ENCODE measurements at regions not wholly inside any gene's neighbourhood (a gene's known extent, or its start where the extent isn't known, plus 50 kb on each side); places are given as distances from the start of the nearest gene placed in this dataset.
"Not testable (repeated sequence)": the region's sequence is repeated elsewhere in the genome, so short reads cannot be mapped to it uniquely, and the experiment has no call there.

GRCh38 chr6:1201547-1202200, 110.2 kb upstream of the FOXQ1 start:
- no peak for DNase-seq (ENCODE audit: low read depth)

DNA sequence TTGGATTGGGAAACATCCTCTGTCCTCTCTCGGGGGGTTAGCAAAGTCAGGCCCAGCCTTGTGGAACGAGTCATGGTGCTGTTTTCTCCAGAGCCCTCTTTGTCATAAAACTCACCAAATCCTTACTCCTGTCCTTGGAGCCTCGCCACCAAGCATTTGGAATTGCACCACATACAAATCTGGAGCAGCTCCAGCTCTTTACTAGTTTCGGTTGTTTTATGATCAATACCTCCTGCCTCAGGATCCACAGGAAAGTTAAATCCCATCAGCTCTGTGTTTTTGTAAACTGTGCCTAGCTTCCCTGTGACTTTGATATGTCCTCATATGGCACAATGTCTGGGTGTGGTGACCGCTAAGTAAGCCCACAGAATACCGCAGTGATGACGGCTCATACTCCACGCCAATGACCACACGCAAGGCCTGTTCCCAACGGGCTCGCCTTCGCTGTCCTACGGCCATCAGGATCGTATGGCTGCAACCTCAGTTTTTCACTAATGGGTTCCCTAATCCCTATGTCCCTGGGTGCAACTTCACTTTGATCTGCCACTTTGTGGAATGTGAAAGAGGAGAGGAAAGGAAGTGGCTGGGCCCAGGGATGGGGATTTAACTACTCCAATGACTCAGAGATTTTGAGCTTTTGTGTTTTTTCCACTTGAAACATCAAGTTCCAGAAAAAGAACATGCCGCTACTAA, 111.3 kb upstream of the FOXQ1 start:
- DNase-seq (ENCODE audit: low read depth) = no peak

DNA sequence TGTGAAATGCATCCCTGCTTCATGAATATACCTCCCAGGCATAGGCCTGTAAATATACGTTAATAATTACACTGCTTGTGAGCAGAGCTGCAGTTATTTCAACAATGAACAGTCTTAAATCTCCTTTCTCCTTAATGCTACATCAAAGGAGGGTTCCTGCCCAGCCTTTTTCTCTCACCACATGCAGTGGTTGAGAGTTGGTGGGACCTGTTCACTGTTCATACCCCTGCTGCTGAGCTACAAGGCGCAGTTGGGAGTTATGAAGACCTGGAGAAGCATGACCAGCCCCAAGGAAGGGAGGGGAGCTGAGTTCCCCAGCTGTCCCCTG, 111.9 kb upstream of the FOXQ1 start:
- no peak for DNase-seq (ENCODE audit: low read depth)

DNA sequence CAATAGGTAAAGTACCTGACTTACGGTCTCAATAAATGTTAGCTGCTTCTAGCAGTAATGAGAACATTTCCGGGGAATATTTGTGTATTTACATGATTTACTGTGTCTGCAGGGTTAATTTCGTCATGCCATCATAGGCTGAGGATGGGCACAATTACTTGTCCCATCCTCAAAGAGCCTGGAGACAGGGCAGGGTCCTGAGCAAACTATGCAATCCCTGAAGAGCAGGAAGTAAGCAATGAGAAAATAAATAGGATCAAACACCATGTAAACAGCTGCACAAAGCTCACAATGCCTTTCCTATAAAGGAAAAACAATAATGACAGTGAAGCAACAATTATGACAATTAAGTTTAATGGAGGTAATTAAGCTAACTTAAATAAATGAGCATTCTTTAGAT, 114.6 kb upstream of the FOXQ1 start:
- no peak for DNase-seq (ENCODE audit: low read depth)

- no peak for DNase-seq (ENCODE audit: low read depth)
These were observed 120.7 kb upstream of the FOXQ1 start for GRCh38 chr6:1191141-1191630.

DNA sequence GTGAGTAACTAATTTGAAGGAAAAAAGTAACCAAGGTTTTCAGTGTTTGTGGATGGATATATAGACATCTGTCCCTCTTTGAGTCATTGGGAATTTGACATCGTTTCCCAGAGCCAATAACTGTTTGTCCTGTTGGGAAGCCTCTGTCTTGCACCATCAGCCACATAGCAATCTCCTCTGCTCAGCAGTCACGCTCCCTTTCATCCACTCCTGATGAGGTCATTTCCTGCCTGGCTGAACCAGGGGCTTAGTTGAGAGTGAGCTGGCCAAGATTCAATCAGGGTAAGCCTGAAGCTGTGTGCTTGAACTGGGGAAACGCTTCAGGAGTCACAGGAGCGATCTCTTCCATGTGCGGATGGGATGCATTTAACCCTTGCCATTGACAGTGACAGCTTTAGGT, 121.5 kb upstream of the FOXQ1 start:
- no peak for DNase-seq (ENCODE audit: low read depth)

GRCh38 chr6:1188199-1188598, 123.7 kb upstream of the FOXQ1 start:
- no peak for DNase-seq (ENCODE audit: low read depth)

- DNase-seq (ENCODE audit: low read depth) = no peak
These were observed 124.4 kb upstream of the FOXQ1 start for GRCh38 chr6:1187293-1188131.

- DNase-seq (ENCODE audit: low read depth) = no peak
These were observed 127.6 kb upstream of the FOXQ1 start for GRCh38 chr6:1184318-1184717.

GRCh38 chr6:1182722-1183521, 129.0 kb upstream of the FOXQ1 start:
- no peak for DNase-seq (ENCODE audit: low read depth)

DNA sequence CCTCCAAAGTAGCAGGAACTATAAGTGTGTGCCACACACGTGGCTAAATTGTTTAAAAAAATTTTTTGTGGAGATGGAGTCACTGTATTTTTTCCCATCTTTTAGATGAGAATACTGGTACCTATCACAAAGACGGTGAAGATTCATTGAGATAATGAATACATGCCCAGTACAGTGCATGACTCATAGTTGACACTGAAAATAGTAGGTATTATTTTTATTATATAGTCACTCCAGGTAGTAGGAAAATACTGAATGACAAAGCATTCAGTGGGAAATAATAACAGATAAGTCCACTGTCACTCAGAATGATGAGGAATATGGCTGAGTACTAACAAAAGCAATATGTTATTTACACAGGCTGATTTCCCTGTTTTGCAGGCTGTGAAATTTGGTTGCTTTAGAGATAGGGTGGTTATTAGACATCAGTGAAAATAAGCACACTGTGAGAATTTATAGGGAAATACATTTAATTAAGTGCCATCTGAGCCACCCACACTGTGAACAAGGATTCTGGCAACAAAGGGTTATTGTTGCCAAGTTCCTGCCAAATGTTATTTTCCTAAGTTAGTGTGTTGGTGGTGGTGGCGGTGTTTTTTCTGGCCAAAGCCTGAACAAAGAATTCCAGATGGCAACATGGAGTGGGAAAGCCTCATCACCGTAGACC, 129.8 kb upstream of the FOXQ1 start:
- no peak for DNase-seq (ENCODE audit: low read depth)

DNA sequence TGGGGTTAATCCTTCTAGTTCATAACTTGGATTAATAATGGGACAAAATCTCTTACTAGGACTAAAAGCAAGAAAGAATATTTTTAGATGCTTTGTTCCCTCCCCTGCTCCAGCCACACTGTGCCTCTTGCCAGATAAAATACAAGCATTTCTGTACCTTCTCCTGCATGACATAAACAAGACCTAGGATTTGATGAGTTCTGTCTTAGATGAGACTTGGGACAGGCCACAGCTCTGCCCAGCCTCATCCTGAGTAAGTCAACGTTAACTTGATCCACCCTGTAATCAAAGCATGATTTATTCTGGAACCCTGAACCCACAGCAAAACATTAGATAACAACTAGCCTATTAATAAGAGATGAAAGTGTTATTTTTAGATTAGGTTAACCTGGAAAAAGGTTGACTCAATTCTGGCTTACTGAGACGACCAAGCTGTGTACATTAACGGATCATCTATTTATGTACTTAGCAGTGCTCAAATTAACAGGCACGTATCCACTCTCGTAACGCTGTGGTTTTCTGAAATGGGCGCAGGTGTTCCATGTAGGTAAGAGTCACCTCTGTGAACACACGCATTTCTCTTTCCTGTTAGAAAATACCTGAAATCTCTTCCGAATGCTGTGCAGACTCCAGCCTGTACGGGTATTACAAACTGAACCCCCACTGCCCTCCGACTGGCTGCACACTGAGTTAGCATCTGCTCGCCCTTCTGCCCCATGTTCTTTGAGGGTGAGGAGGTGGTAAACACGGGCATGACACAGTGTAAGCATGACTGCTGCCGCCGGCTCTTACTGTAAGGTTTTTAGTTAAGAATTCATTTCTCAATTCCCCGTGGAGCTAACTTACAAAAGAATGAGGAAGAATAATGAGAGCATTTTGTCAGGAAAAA, 132.1 kb upstream of the FOXQ1 start:
- DNase-seq (ENCODE audit: low read depth) = no peak

- no peak for DNase-seq (ENCODE audit: low read depth)
These were observed 133.3 kb upstream of the FOXQ1 start for GRCh38 chr6:1178590-1178989.

- DNase-seq (ENCODE audit: low read depth) = no peak
These were observed 135.3 kb upstream of the FOXQ1 start for GRCh38 chr6:1176567-1176966.

GRCh38 chr6:1175877-1176276, 136.0 kb upstream of the FOXQ1 start:
- DNase-seq (ENCODE audit: low read depth) = no peak

- no peak for DNase-seq (ENCODE audit: low read depth)
These were observed 141.1 kb upstream of the FOXQ1 start for GRCh38 chr6:1170794-1171193.

DNA sequence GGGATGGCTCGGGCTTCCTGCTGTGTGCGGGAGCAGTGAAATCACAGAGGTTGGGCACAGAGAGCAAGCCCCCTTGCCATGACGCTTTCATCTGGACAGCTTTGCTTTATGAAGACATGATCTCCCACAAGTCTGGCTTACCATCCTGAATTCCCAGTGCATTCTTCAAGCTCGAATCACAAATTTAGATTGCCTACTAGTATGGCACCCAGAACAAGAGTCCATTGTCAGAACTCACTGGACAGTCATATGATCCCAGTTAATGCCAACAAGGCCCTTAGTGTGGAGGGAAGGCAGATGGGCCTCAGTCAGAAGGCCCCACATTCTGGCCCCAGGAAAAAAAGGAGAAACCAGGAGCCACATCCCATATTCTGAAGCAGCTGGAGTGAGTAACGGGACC, 147.3 kb upstream of the FOXQ1 start:
- DNase-seq (ENCODE audit: low read depth) = no peak

DNA sequence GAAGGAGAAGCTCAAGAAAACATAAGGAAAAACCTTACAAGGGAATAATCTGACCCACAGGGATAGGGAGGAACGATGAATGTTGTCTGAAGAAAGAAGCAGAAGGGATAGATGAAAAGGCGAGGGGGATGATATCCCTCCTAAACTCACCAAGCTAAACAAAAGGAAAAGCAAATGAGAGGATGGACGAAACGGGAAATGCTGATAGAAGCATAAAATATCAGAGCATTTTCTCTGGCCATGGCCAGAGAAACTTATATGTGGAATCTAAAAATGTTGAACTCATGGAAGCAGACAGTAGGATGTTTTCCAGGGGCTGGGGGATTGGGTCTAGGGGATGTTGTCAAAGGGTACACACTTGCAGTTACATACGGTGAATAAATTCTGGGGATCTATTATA, 148.4 kb upstream of the FOXQ1 start:
- DNase-seq (ENCODE audit: low read depth) = no peak

DNA sequence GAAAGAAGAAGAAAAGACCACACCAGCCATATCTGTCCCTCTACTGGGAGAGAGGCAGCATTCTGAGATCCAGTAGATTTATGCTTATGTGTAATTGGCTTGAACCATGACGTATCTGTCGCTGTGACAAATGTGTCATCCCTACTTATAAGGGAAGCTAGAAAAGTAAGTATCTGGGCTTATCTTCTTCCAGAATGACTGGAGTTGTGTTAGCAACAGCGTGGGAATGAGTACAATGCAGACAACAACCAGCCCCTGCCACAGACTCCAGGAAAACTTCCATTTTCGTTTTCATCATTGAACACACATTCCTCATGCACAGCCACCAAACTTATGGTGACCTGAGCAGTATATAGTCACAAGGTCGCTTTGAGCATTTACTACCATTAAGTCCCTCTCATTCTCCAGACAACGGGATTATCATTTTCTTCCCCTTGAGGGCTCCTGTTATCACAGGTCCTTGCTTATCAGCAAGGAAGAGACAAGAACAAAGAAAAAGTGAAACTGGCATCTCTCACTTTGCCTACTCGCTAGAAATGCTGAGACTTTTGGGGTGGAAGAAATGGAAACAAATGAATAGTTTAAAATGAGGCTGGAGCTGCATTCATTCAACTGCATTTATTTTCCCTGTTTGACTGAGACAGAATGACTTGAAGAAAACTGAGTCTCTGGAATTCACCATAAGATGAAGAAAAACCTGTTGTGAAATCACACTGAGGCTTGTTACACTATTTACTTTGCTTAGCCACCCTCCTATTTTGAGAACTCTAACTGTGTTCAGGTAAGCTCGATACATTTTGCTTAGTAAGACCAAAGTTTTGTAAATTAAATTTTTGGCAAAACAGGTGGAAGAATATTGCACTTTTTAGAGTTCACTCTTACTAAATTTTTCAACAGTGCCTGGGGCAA, 149.3 kb upstream of the FOXQ1 start:
- no peak for DNase-seq (ENCODE audit: low read depth)

- not testable (repeated sequence) for DNase-seq (ENCODE audit: low read depth)
These were observed 155.5 kb upstream of the FOXQ1 start for GRCh38 chr6:1156411-1156810.

All from activated T-cell treated with anti-CD3 and anti-CD28 coated beads for 24 hours (primary cell).